ENCODE measurements at regions not wholly inside any gene's neighbourhood (a gene's known extent, or its start where the extent isn't known, plus 50 kb on each side); places are given as distances from the start of the nearest gene placed in this dataset.
"Not testable (repeated sequence)": the region's sequence is repeated elsewhere in the genome, so short reads cannot be mapped to it uniquely, and the experiment has no call there.

GRCh38 chr10:94112321-94112720 lies 118.6 kb downstream of the PLCE1 start:
- no peak for TF ChIP-seq POLR2A (IDR thresholded peaks at IDR 0.05; ENCODE audit: extremely low read depth, insufficient read length)
- no peak for TF ChIP-seq MYC (IDR thresholded peaks at IDR 0.05; ENCODE audit: low read depth, low read length)
- no peak for TF ChIP-seq CTCF (IDR thresholded peaks at IDR 0.05; ENCODE audit: low read depth, low read length)
- TF ChIP-seq MAX (IDR thresholded peaks at IDR 0.05; ENCODE audit: low read depth, low read length) = no peak
- no peak for DNase-seq (ENCODE audit: low read depth)
- no peak overlapping the region for H3K4me3 ChIP-seq (ENCODE audit: low read depth, low read length)

GRCh38 chr10:94115725-94116124 lies 122.0 kb downstream of the PLCE1 start:
- DNase-seq (ENCODE audit: low read depth) = no peak

GRCh38 chr10:94116848-94117247 lies 123.1 kb downstream of the PLCE1 start:
- no peak for DNase-seq (ENCODE audit: low read depth)
- no peak overlapping the region for H3K4me3 ChIP-seq (ENCODE audit: low read depth, low read length)
- TF ChIP-seq MYC (IDR thresholded peaks at IDR 0.05; ENCODE audit: low read depth, low read length) (no peak), POLR2A (IDR thresholded peaks at IDR 0.05; ENCODE audit: extremely low read depth, insufficient read length) (no peak)

More at GRCh38 chr10:94115725-94116124, 122.0 kb downstream of the PLCE1 start:
- H3K4me3 ChIP-seq (ENCODE audit: low read depth, low read length) = no peak overlapping the region
- TF ChIP-seq CTCF (IDR thresholded peaks at IDR 0.05; ENCODE audit: low read depth, low read length) = no peak
- TF ChIP-seq MYC (IDR thresholded peaks at IDR 0.05; ENCODE audit: low read depth, low read length) = no peak
- no peak for TF ChIP-seq MAX (IDR thresholded peaks at IDR 0.05; ENCODE audit: low read depth, low read length)
- no peak for TF ChIP-seq POLR2A (IDR thresholded peaks at IDR 0.05; ENCODE audit: extremely low read depth, insufficient read length)

GRCh38 chr10:94122211-94122610 lies 128.5 kb downstream of the PLCE1 start:
- no peak for DNase-seq (ENCODE audit: low read depth)
- TF ChIP-seq MYC (IDR thresholded peaks at IDR 0.05; ENCODE audit: low read depth, low read length) (no peak), CTCF (IDR thresholded peaks at IDR 0.05; ENCODE audit: low read depth, low read length) (no peak), MAX (IDR thresholded peaks at IDR 0.05; ENCODE audit: low read depth, low read length) (no peak), POLR2A (IDR thresholded peaks at IDR 0.05; ENCODE audit: extremely low read depth, insufficient read length) (no peak)

GRCh38 chr10:94123258-94123995 lies 129.7 kb downstream of the PLCE1 start:
- TF ChIP-seq MAX (IDR thresholded peaks at IDR 0.05; ENCODE audit: low read depth, low read length) = no peak
- TF ChIP-seq CTCF (IDR thresholded peaks at IDR 0.05; ENCODE audit: low read depth, low read length) = no peak
- no peak for TF ChIP-seq POLR2A (IDR thresholded peaks at IDR 0.05; ENCODE audit: extremely low read depth, insufficient read length)
- TF ChIP-seq MYC (IDR thresholded peaks at IDR 0.05; ENCODE audit: low read depth, low read length) = no peak
- no peak for DNase-seq (ENCODE audit: low read depth)
- no peak overlapping the region for H3K4me3 ChIP-seq (ENCODE audit: low read depth, low read length)

More at GRCh38 chr10:94122211-94122610, 128.5 kb downstream of the PLCE1 start:
- H3K4me3 ChIP-seq (ENCODE audit: low read depth, low read length) = no peak overlapping the region

GRCh38 chr10:94124147-94124546 lies 130.4 kb downstream of the PLCE1 start:
- not testable (repeated sequence) for H3K4me3 ChIP-seq (ENCODE audit: low read depth, low read length); DNase-seq (ENCODE audit: low read depth)

GRCh38 chr10:94125268-94125667 lies 131.5 kb downstream of the PLCE1 start:
- not testable (repeated sequence) for H3K4me3 ChIP-seq (ENCODE audit: low read depth, low read length); DNase-seq (ENCODE audit: low read depth)

All from NB4 (cell line).